ENCODE measurements at regions not wholly inside any gene's neighbourhood (a gene's known extent, or its start where the extent isn't known, plus 50 kb on each side); places are given as distances from the start of the nearest gene placed in this dataset.

- no peaks in the 10 kb centered on the region for H3K36me3 ChIP-seq (ENCODE audit: low read depth)
- no peak for ATAC-seq
- no peaks in the 10 kb centered on the region for H3K4me1 ChIP-seq (ENCODE audit: low read depth)
- TF ChIP-seq CTCF (IDR thresholded peaks at IDR 0.05) = no peak
- intact Hi-C loops (cut with DNase I, micrococcal nuclease) = no loop called here
- no peak for DNase-seq
- H3K4me3 ChIP-seq = no peak overlapping the region
- H3K9me3 ChIP-seq = no peaks in the 10 kb centered on the region
These were observed 50.0 kb upstream of the DUSP10 start for GRCh38 chr1:221791846-221792245.

Measured in mucosa of descending colon (tissue), 3 donors.